BLaER1 (cell line): ENCODE measurements at regions not wholly inside any gene's neighbourhood (a gene's known extent, or its start where the extent isn't known, plus 50 kb on each side); places are given as distances from the start of the nearest gene placed in this dataset.
"Not testable (repeated sequence)": the region's sequence is repeated elsewhere in the genome, so short reads cannot be mapped to it uniquely, and the experiment has no call there.

Experiments
- H3K27ac ChIP-seq: shearing (Covaris generic); formaldehyde crosslinking; 2 replicates; pipeline ENCODE4 v1.8.1; 2022
- H3K27me3 ChIP-seq: shearing (Covaris generic); formaldehyde crosslinking; 2 replicates; pipeline ENCODE4 v1.8.1; 2022
- H3K36me3 ChIP-seq: shearing (Covaris generic); formaldehyde crosslinking; 2 replicates; pipeline ENCODE4 v1.8.1; 2022
- H3K4me1 ChIP-seq: shearing (Covaris generic); formaldehyde crosslinking; 2 replicates; pipeline ENCODE4 v1.8.1; 2022
- H3K4me2 ChIP-seq: shearing (Covaris generic); formaldehyde crosslinking; 2 replicates; pipeline ENCODE4 v1.8.1; 2022
- H3K4me3 ChIP-seq: shearing (Covaris generic); formaldehyde crosslinking; 2 replicates; pipeline ENCODE4 v1.8.1; 2022
- H3K9ac ChIP-seq: shearing (Covaris generic); formaldehyde crosslinking; 2 replicates; pipeline ENCODE4 v1.8.1; 2022
- H3K9me3 ChIP-seq: shearing (Covaris generic); formaldehyde crosslinking; 2 replicates; pipeline ENCODE4 v1.8.1; 2022
- H4K20me1 ChIP-seq: shearing (Covaris generic); formaldehyde crosslinking; 2 replicates; pipeline ENCODE4 v1.8.1; 2022
- Cebpa-rat ChIP-seq: shearing (Covaris generic); IDR thresholded peaks from 2 replicates; pipeline ENCODE4 v1.8.1; 2022

GRCh38 chr6:50380406-50381098 lies 330.8 kb upstream of the DEFB112 start:
- H3K9me3 ChIP-seq, result 0 out of 2 replicates have a peak, but pooled peaks cover 6% of the 10 kb centered on the region
- no peak overlapping the region for H3K9ac ChIP-seq
- no peaks in the 10 kb centered on the region for H3K36me3 ChIP-seq
- H3K27me3 ChIP-seq, result no peaks in the 10 kb centered on the region
- H3K4me2 ChIP-seq, result no peak overlapping the region
- no peaks in the 10 kb centered on the region for H3K4me1 ChIP-seq
- no peak for TF ChIP-seq Cebpa-rat
- H3K27ac ChIP-seq, result no peak overlapping the region
- no peaks in the 10 kb centered on the region for H4K20me1 ChIP-seq
- no peak overlapping the region for H3K4me3 ChIP-seq

GRCh38 chr6:50381099-50381415 lies 331.3 kb upstream of the DEFB112 start:
- no peak for TF ChIP-seq Cebpa-rat

GRCh38 chr6:50390416-50390815 lies 322.9 kb upstream of the TFAP2D start:
- Histone ChIP-seq H3K9ac (no peak overlapping the region), H3K9me3 (no peaks in the 10 kb centered on the region), H3K4me3 (no peak overlapping the region), H3K36me3 (no peaks in the 10 kb centered on the region), H3K27ac (no peak overlapping the region), H3K4me2 (no peak overlapping the region), H4K20me1 (no peaks in the 10 kb centered on the region), H3K4me1 (no peaks in the 10 kb centered on the region), H3K27me3 (no peaks in the 10 kb centered on the region)
- TF ChIP-seq Cebpa-rat, result no peak

More at GRCh38 chr6:50381099-50381415, 331.3 kb upstream of the DEFB112 start:
- no peaks in the 10 kb centered on the region for H3K36me3 ChIP-seq
- no peak overlapping the region for H3K27ac ChIP-seq
- no peak overlapping the region for H3K9ac ChIP-seq
- H3K4me3 ChIP-seq, result no peak overlapping the region
- H3K27me3 ChIP-seq, result no peaks in the 10 kb centered on the region
- H3K4me1 ChIP-seq, result no peaks in the 10 kb centered on the region
- H3K4me2 ChIP-seq, result no peak overlapping the region
- H4K20me1 ChIP-seq, result no peaks in the 10 kb centered on the region
- H3K9me3 ChIP-seq, result 0 out of 2 replicates have a peak, but pooled peaks cover 3% of the 10 kb centered on the region

GRCh38 chr6:50394139-50394538 lies 319.2 kb upstream of the TFAP2D start:
- not testable (repeated sequence) for H3K36me3 ChIP-seq, H3K9me3 ChIP-seq, H3K9ac ChIP-seq, H3K27ac ChIP-seq, H3K4me1 ChIP-seq, H3K4me3 ChIP-seq, H3K27me3 ChIP-seq, H4K20me1 ChIP-seq, H3K4me2 ChIP-seq

GRCh38 chr6:50404643-50405042 lies 308.7 kb upstream of the TFAP2D start:
- H4K20me1 ChIP-seq, result no peaks in the 10 kb centered on the region
- no peak for TF ChIP-seq Cebpa-rat
- H3K27me3 ChIP-seq, result no peaks in the 10 kb centered on the region
- H3K36me3 ChIP-seq, result no peaks in the 10 kb centered on the region
- H3K4me1 ChIP-seq, result no peaks in the 10 kb centered on the region
- no peak overlapping the region for H3K9ac ChIP-seq
- no peak overlapping the region for H3K4me2 ChIP-seq
- no peaks in the 10 kb centered on the region for H3K9me3 ChIP-seq
- H3K4me3 ChIP-seq, result no peak overlapping the region
- H3K27ac ChIP-seq, result no peak overlapping the region

- no peak overlapping the region for H3K9ac ChIP-seq
- no peaks in the 10 kb centered on the region for H4K20me1 ChIP-seq
- H3K4me2 ChIP-seq, result no peak overlapping the region
- no peaks in the 10 kb centered on the region for H3K4me1 ChIP-seq
- TF ChIP-seq Cebpa-rat, result no peak
- no peak overlapping the region for H3K4me3 ChIP-seq
- no peaks in the 10 kb centered on the region for H3K9me3 ChIP-seq
- no peaks in the 10 kb centered on the region for H3K27me3 ChIP-seq
- no peaks in the 10 kb centered on the region for H3K36me3 ChIP-seq
- no peak overlapping the region for H3K27ac ChIP-seq
Measured at GRCh38 chr6:50410579-50410978, 302.7 kb upstream of the TFAP2D start.

- H3K9ac ChIP-seq, H3K4me3 ChIP-seq, H3K9me3 ChIP-seq, H3K27me3 ChIP-seq, H3K4me1 ChIP-seq, H3K4me2 ChIP-seq, H4K20me1 ChIP-seq, H3K36me3 ChIP-seq, H3K27ac ChIP-seq: not testable (repeated sequence)
Measured at GRCh38 chr6:50421041-50421440, 292.3 kb upstream of the TFAP2D start.

- no peak overlapping the region for H3K4me3 ChIP-seq
- H3K36me3 ChIP-seq, result no peaks in the 10 kb centered on the region
- TF ChIP-seq Cebpa-rat, result no peak
- H3K4me2 ChIP-seq, result no peak overlapping the region
- no peak overlapping the region for H3K9ac ChIP-seq
- H3K27me3 ChIP-seq, result no peaks in the 10 kb centered on the region
- H3K27ac ChIP-seq, result no peak overlapping the region
- H3K9me3 ChIP-seq, result no peaks in the 10 kb centered on the region
- no peaks in the 10 kb centered on the region for H3K4me1 ChIP-seq
- no peaks in the 10 kb centered on the region for H4K20me1 ChIP-seq
Measured at GRCh38 chr6:50427267-50427666, 286.1 kb upstream of the TFAP2D start.

- Histone ChIP-seq H3K9me3 (no peaks in the 10 kb centered on the region), H3K4me2 (no peak overlapping the region), H4K20me1 (no peaks in the 10 kb centered on the region), H3K9ac (no peak overlapping the region), H3K4me3 (no peak overlapping the region), H3K27me3 (no peaks in the 10 kb centered on the region), H3K4me1 (peaks cover 6% of the 10 kb centered on the region; the same call in 1 of the 2 replicates), H3K36me3 (no peaks in the 10 kb centered on the region), H3K27ac (no peak overlapping the region)
- TF ChIP-seq Cebpa-rat, result no peak
Measured at GRCh38 chr6:50437901-50438300, 275.4 kb upstream of the TFAP2D start.

GRCh38 chr6:50442531-50443040 lies 270.7 kb upstream of the TFAP2D start:
- Histone ChIP-seq H4K20me1 (no peaks in the 10 kb centered on the region), H3K9me3 (no peaks in the 10 kb centered on the region), H3K4me2 (peak overlapping the region; percentile 7; the same call in 1 of the 2 replicates), H3K4me1 (peaks cover 6% of the 10 kb centered on the region; the same call in 1 of the 2 replicates), H3K27me3 (no peaks in the 10 kb centered on the region), H3K4me3 (no peak overlapping the region), H3K9ac (no peak overlapping the region), H3K27ac (no peak overlapping the region), H3K36me3 (no peaks in the 10 kb centered on the region)
- no peak for TF ChIP-seq Cebpa-rat

- no peak for TF ChIP-seq Cebpa-rat
- H3K27me3 ChIP-seq, result no peaks in the 10 kb centered on the region
- no peak overlapping the region for H3K27ac ChIP-seq
- peaks cover 6% of the 10 kb centered on the region; the same call in 1 of the 2 replicates for H3K4me1 ChIP-seq
- no peak overlapping the region for H3K4me3 ChIP-seq
- H3K9me3 ChIP-seq, result no peaks in the 10 kb centered on the region
- no peak overlapping the region for H3K4me2 ChIP-seq
- H3K36me3 ChIP-seq, result no peaks in the 10 kb centered on the region
- H3K9ac ChIP-seq, result no peak overlapping the region
- no peaks in the 10 kb centered on the region for H4K20me1 ChIP-seq
Measured at GRCh38 chr6:50443144-50443543, 270.2 kb upstream of the TFAP2D start.
